GM19468 (cell line): ENCODE measurements at regions not wholly inside any gene's neighbourhood (a gene's known extent, or its start where the extent isn't known, plus 50 kb on each side); places are given as distances from the start of the nearest gene placed in this dataset.

ENCODE experiments used
- ATAC-seq: cut with Tn5 transposase; IDR thresholded peaks from one replicate; pipeline ENCODE4 v1.9.1; 2021; ENCODE audit warnings: mild to moderate bottlenecking, moderate library complexity, moderate number of reproducible peaks; ENCODE audit not compliant: unreplicated experiment; ENCODE audit errors: extremely low read depth

DNA sequence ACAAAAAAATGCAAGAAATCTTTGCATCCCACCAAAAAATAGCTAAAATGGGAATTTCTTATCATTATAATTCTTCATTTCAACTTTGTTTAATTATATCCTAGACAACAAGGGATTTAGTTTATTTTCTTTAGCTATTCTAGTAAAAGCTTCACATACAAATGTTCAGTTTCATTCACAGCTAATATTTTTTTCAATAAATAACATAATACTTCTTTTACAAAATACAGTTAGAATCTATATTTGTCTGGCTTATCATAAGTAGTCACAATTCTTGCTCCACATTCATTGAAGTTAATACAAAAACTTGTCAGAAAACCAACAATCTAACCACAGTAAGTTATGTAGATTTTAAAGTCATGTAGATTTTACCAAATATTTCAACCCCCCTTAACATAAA is 414.4 kb downstream of the FAT4 start:
- ATAC-seq, result no peak

- no peak for ATAC-seq
These were observed 417.9 kb downstream of the FAT4 start for GRCh38 chr4:125732632-125733031.

GRCh38 chr4:125734504-125734903 is 419.7 kb downstream of the FAT4 start:
- ATAC-seq, result no peak

DNA sequence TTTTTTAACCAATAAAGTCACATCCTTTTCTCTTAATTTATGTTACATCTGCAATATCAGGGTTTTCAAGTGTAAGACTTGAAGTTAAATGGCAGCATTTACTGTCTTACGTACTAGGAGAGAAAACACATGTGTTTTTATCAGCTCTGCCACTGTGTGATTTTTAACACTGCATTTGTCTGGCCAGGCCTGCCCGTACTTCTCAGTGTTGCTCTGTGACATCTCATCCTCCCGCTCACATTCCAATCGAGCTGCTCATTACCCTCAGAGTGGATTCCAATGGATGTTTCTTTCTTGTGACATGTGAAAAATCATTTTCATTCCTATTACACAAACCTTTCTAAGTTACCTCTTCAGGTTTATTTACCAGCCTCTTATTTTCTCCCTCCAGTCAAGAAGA is 420.3 kb downstream of the FAT4 start:
- no peak for ATAC-seq

DNA sequence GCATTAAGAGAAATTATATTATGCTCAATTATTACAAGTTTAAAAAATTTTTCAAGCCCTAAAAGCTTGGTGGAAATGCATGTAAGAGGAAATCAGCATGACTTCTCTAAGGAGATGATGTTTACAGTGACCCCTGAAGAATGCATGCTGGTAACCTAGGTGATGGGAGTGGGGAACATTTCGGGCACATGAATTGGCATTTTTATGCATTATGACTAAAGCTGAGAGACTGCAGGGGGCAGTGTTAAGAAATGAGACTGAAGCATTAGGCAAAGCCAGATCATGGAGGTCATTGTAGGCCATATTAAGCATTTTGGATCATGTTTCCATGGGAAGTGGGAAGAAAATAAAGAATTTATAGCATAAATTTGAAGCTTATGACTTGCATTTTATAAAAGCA is 421.3 kb downstream of the FAT4 start:
- no peak for ATAC-seq

GRCh38 chr4:125739760-125740159 is 425.0 kb downstream of the FAT4 start:
- no peak for ATAC-seq

DNA sequence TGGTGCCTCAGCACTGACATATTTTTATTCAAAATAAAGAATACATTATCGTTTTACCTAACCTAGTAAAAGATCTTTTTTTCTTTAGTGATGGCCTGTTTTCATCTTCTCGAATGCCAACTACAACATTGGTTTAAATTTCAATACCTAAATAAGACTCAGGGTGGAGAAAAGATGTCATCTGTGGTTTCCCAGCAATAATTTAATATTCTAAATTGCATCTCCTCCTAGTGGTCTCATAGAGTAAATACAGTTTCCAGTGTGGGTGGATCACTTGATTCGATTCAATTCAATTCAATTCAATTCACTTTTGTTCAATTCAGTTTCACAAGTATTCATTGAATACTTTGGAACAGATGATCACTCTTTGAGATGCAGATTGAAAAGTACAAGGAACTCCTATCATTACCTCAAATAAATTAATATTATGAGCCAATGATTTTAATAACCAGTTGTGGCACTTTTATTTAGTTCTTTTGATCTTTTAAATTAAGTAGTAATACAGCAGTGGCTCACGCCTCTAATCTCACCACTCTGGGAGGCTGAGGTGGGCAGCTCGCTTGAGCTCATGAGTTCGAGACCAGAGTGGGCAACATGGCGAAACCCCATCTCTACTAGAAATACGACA is 427.2 kb downstream of the FAT4 start:
- no peak for ATAC-seq

- no peak for ATAC-seq
These were observed 430.2 kb downstream of the FAT4 start for GRCh38 chr4:125744891-125745364.

DNA sequence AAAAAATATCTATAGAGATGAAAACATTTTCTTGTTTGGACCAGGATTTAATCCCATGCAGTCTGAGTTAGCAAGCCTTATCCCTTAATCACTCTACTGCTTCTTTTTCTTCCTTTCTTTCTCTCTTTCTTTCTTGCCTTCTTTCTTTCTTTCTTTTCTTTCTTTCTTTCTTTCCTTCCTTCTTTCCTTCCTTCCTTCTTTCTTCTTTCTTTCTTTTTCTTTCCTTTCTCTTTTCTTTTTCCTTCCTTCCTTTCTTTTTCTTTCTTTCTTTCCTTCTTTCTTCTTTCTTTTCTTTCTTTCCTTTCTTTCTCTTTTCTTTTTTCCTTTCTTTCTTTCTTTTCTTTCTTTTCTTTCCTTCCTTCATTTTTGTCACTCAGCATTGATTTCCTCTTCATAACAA is 434.6 kb downstream of the FAT4 start:
- ATAC-seq, result no peak

DNA sequence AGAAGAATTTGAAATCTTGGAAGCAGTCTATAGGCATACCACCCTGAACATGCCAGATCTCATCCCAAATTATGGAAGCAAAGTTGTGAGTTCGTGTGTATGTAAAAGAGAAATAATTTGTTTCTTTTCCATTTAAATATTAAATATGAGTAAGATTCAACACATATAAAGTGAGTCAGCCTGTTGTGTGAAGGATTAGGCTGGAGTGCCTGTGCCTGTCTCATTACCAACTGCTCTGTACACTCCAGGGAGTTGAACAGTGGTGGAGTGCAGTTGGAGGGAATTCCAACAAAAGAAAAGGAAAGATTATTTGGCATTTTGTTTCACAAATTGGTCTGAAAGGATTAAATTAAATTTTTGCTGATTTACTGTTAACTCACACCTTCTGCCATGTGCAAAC is 435.6 kb downstream of the FAT4 start:
- ATAC-seq, result no peak

DNA sequence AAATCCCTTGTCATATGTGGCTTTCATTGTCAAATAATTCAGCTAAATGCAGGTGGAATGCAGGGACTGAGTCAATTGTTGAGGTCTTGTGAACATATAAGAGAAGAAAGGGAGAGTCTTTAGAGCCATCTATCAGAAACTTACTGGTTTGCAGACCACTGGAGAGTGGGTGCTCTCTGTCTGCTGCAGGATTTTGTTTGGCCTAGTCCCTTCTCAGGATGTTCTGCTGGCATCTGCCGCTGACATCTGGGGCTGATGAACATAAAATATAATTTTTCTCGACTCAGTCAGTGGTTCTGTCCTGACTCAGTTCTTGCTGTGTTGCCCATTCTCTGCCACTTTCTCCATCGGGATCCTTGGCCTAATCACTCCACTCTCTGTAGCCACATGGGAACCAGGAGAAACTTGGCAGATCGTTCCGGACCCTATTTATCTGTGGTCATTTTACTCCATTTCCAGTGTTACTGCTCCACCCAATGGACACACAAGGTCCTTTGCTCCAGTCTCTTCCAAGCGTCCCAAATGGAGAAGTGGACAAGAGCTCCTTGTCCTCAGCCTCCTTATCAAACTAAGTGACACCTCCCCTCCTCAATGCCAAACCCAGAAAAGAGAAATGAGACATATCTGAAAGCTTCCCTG is 436.2 kb downstream of the FAT4 start:
- no peak for ATAC-seq

GRCh38 chr4:125758438-125758837 is 443.7 kb downstream of the FAT4 start:
- no peak for ATAC-seq

GRCh38 chr4:125760201-125760819 is 445.6 kb downstream of the FAT4 start:
- no peak for ATAC-seq

DNA sequence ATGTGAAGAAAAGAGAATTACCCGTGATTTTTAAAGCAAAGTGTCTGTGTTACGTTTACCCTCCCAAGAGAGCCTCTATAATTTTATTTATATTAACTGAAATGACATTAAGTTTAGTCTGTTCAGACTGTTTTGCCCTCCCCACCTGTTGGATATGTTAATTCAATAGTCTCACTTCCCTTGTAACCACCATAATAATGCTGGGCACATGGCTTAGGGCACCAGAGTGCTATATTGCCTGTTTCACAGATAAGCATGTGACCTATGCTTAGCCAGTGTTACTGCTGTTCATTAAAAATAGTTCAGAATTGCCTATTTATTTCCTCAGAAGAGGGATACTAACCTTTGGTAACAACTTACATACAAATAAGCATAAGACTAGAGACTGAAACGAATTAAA is 446.2 kb downstream of the FAT4 start:
- ATAC-seq, result no peak

DNA sequence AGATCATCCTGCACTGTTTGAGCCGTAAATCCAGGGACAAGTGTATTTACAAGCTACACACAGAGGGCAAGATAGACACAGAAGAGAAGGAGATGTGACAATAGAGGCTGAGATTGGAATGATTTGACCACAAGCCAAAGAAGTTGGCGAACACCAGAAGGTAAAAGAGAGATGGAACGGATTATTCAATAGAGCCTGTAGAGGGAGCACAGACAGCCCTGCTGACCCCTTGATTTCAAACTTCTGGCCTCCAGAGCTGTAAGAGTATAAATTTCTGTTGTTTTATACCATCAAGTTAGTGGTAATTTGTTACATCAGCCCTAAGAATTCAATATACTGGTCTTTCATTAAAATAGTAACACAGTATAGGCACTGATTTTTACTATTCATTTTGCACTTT is 447.8 kb downstream of the FAT4 start:
- ATAC-seq, result no peak

DNA sequence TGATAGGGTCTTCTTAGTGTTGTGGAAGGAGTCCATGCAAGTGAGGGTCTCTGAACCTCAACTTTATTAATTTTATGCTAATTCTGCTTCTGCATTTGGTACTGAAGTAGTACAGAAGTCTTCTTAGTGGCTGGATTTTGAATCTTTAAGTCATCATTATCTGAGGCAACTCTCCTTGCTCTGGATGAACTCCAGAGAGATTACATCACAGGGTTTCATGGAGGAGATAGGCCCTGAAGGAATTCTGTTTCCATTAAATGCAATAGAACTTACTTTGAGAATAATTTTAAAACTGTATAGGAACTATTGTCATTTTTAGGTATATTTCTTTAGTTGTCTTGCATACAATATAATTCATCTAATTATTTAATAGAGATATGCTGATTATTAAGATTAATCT is 451.2 kb downstream of the FAT4 start:
- ATAC-seq, result no peak

DNA sequence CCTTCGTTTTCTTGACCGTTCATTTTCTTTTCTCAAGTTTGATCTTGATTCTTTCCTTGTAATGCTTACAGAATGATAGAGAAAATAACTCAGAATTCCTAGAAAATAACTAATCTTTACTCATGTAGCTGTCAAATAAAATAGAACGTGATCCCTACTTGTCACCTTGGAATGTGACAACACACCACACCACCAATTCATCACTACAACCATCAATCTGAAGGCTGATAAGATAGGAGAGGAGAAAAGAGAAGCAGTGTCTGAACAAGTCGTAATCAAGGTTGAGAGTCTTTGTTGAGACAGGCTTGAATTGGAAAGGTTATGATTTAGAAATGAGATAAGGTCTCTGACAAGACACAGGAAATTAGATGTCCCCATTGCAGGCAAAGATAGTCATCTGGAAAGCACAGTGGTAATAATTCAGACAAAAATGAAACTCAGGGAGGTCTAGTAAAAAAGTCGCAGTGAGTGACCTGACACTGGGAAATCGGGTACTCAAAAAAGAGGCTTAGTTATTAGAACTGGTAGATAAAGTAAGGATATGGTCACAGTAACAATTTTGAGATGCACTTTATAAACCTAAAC is 456.2 kb downstream of the FAT4 start:
- no peak for ATAC-seq

GRCh38 chr4:125772680-125773079 is 457.9 kb downstream of the FAT4 start:
- ATAC-seq, result peak; percentile 48

GRCh38 chr4:125773502-125773901 is 458.7 kb downstream of the FAT4 start:
- ATAC-seq, result no peak

- ATAC-seq, result no peak
These were observed 459.2 kb downstream of the FAT4 start for GRCh38 chr4:125773931-125774330.

DNA sequence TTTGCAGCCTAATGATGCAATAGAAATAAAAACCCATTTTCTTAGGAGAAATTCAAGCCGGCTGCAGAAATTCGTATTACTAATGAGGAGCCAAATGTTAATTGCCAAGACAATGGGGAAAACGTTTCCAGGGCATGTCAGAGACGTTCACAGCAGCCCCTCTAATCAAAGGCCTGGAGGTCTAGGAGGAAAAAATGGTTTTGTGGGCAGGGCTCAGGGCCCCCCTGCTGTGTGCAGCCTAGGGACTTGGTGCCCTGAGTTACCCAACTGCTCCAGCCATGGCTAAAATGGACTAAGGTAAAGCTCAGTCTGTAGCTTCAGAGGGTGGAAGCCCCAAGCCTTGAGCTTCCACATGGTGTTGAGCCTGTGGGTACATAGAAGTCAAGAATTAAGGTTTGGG is 461.4 kb downstream of the FAT4 start:
- no peak for ATAC-seq
